GM23338 (cell line): ENCODE measurements at regions not wholly inside any gene's neighbourhood (a gene's known extent, or its start where the extent isn't known, plus 50 kb on each side); places are given as distances from the start of the nearest gene placed in this dataset.

ENCODE experiments used
- ATAC-seq: fragments of 200-7000 bp; cut with Tn5 transposase; 3 replicates; pipeline ENCODE4 v1.9.1; 2020
- DNase-seq: peaks from one replicate; pipeline ENCODE4 v3.0.0-alpha.2; 2015; ENCODE audit warnings: low spot score
- H2AFZ ChIP-seq: fragments of 200-600 bp; sonication (generic); 2 replicates; pipeline ENCODE4 v1.8.0; 2016; ENCODE audit warnings: antibody characterized with exemption, mild to moderate bottlenecking, moderate library complexity
- H3F3A ChIP-seq: fragments of 200-600 bp; sonication (generic); replicated peaks from 2 replicates; pipeline ENCODE4 v1.8.0; 2017; ENCODE audit warnings: antibody characterized with exemption, mixed run types, low read depth
- H3K27ac ChIP-seq: fragments of 200-600 bp; sonication (generic); 2 replicates; pipeline ENCODE4 v1.6.1; 2016; ENCODE audit warnings: low read depth
- H3K27me3 ChIP-seq: fragments of 200-600 bp; sonication (generic); 2 replicates; pipeline ENCODE4 v1.8.0; 2016; ENCODE audit warnings: mild to moderate bottlenecking, mixed run types, moderate library complexity; ENCODE audit not compliant: insufficient read depth
- H3K36me3 ChIP-seq: fragments of 200-600 bp; sonication (generic); 2 replicates; pipeline ENCODE4 v1.8.0; 2016; ENCODE audit warnings: mild to moderate bottlenecking; ENCODE audit not compliant: insufficient read depth
- H3K4me1 ChIP-seq: fragments of 200-600 bp; sonication (generic); 2 replicates; pipeline ENCODE4 v1.8.0; 2016; ENCODE audit warnings: mild to moderate bottlenecking, moderate library complexity; ENCODE audit not compliant: insufficient read depth
- H3K4me2 ChIP-seq: fragments of 200-600 bp; sonication (generic); 2 replicates; pipeline ENCODE4 v1.7.1; 2017; ENCODE audit warnings: mixed run types
- H3K4me3 ChIP-seq: fragments of 200-600 bp; sonication (generic); 2 replicates; pipeline ENCODE4 v1.6.1; 2016; ENCODE audit warnings: mixed run types
- H3K79me2 ChIP-seq: fragments of 200-600 bp; sonication (generic); replicated peaks from 2 replicates; pipeline ENCODE4 v1.8.0; 2017; ENCODE audit warnings: mild to moderate bottlenecking; ENCODE audit not compliant: insufficient read depth
- H3K9me2 ChIP-seq: fragments of 200-600 bp; sonication (generic); 2 replicates; pipeline ENCODE4 v1.8.0; 2017; ENCODE audit not compliant: insufficient read depth
- H4K20me1 ChIP-seq: fragments of 200-600 bp; sonication (generic); replicated peaks from 2 replicates; pipeline ENCODE4 v1.8.0; 2017; ENCODE audit warnings: mild to moderate bottlenecking; ENCODE audit not compliant: insufficient read depth
- H3K27ac Mint-ChIP-seq: 2 replicates; pipeline ENCODE4 v1.8.0; 2020; ENCODE audit warnings: inconsistent platforms, mild to moderate bottlenecking, moderate library complexity, mixed read lengths
- H3K27me3 Mint-ChIP-seq: 3 replicates; pipeline ENCODE4 v1.8.0; 2022; ENCODE audit warnings: low read depth, mild to moderate bottlenecking, moderate library complexity, mixed read lengths, inconsistent platforms; ENCODE audit not compliant: insufficient read depth, poor library complexity
- H3K36me3 Mint-ChIP-seq: 3 replicates; pipeline ENCODE4 v1.8.0; 2021; ENCODE audit warnings: low read depth, mild to moderate bottlenecking, inconsistent platforms, moderate library complexity, mixed read lengths
- H3K4me1 Mint-ChIP-seq: 3 replicates; pipeline ENCODE4 v1.8.0; 2020; ENCODE audit warnings: mild to moderate bottlenecking, inconsistent platforms, mixed read lengths
- H3K4me3 Mint-ChIP-seq: 3 replicates; pipeline ENCODE4 v1.8.0; 2021; ENCODE audit warnings: moderate library complexity, mild to moderate bottlenecking, inconsistent platforms, mixed read lengths
- H3K9me3 Mint-ChIP-seq: 3 replicates; pipeline ENCODE4 v1.8.0; 2020; ENCODE audit warnings: moderate library complexity, mild to moderate bottlenecking, inconsistent platforms, mixed read lengths
- CREB1 ChIP-seq: fragments of 250-450 bp; sonication (Bioruptor Pico); IDR thresholded peaks from 2 replicates; pipeline ENCODE4 v1.5.0; 2020; ENCODE audit warnings: low read depth, mild to moderate bottlenecking, moderate library complexity
- EZH2 ChIP-seq: fragments of 200-600 bp; sonication (generic); IDR thresholded peaks from one replicate; pipeline ENCODE4 v1.8.0; 2017; ENCODE audit warnings: antibody characterized with exemption, mild to moderate bottlenecking, low read depth; ENCODE audit not compliant: unreplicated experiment
- EZH2phosphoT487 ChIP-seq: fragments of 200-600 bp; sonication (generic); IDR thresholded peaks from one replicate; pipeline ENCODE4 v1.8.1; 2018; ENCODE audit warnings: antibody characterized with exemption; ENCODE audit not compliant: unreplicated experiment
- JUNB ChIP-seq: IDR thresholded peaks from one replicate; pipeline ENCODE4 v1.6.1; 2016; ENCODE audit warnings: antibody characterized with exemption; ENCODE audit not compliant: unreplicated experiment
- NANOG ChIP-seq: IDR thresholded peaks from 2 replicates; pipeline ENCODE4 v1.6.1; 2016; ENCODE audit warnings: antibody characterized with exemption, borderline replicate concordance
- POLR2AphosphoS5 ChIP-seq: IDR thresholded peaks from 2 replicates; pipeline ENCODE4 v1.6.1; 2016; ENCODE audit warnings: antibody characterized with exemption, low read depth
- REST ChIP-seq: IDR thresholded peaks from one replicate; pipeline ENCODE4 v1.6.1; 2018; ENCODE audit warnings: antibody characterized with exemption; ENCODE audit not compliant: unreplicated experiment
- STAT1 ChIP-seq: IDR thresholded peaks from one replicate; pipeline ENCODE4 v1.6.1; 2016; ENCODE audit warnings: antibody characterized with exemption; ENCODE audit not compliant: unreplicated experiment
- ZNF114 ChIP-seq: fragments of 250-450 bp; sonication (Bioruptor Pico); IDR thresholded peaks from 2 replicates; pipeline ENCODE4 v1.5.0; 2020; ENCODE audit warnings: mild to moderate bottlenecking, moderate library complexity
- ZNF331 ChIP-seq: fragments of 250-450 bp; sonication (Bioruptor Pico); IDR thresholded peaks from 2 replicates; pipeline ENCODE4 v1.5.0; 2020; ENCODE audit warnings: low read depth, mild to moderate bottlenecking, moderate library complexity
- ZNF462 ChIP-seq: fragments of 250-450 bp; sonication (Bioruptor Pico); IDR thresholded peaks from 2 replicates; pipeline ENCODE4 v1.5.0; 2020; ENCODE audit warnings: mild to moderate bottlenecking, moderate library complexity
- TF ChIP-seq, protein P1 (sequence below): IDR thresholded peaks from 2 replicates; pipeline ENCODE4 v1.6.1; 2016; ENCODE audit warnings: antibody characterized with exemption
- TF ChIP-seq, protein P2 (sequence below), 2 experiments: fragments of 200-600 bp in 1 of 2; sonication (generic) in 1 of 2; conservative IDR thresholded peaks; 2 replicates each; pipeline versions ENCODE4 v1.5.1 to v1.6.1; 2016 to 2017; ENCODE audit warnings: antibody characterized with exemption in 2 of 2, low read depth in 2 of 2, mild to moderate bottlenecking in 2 of 2, moderate library complexity in 1 of 2

DNA sequence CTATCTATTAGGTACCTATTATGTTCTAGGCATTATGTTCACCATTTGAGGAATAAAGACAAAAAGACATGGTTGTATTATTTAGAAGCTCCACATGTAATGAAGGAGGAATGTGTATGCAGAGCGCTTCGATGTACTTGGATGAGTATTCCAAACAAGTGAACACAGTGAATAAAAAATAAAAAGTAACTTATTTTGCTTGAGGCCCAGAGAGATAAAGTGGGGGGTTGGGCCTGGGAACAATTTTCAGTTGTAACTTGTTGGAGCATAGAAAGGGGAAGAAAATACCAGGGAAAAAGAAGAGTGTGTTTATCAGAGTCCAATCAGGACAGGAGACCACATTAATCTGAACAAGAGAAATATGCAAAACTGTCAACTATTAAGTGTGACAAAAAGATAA lies 445.7 kb upstream of the BCHE start:
- no peaks in the 10 kb centered on the region for H4K20me1 ChIP-seq
- no peak overlapping the region for H3K27ac ChIP-seq
- Mint-ChIP-seq H3K4me3 (no peak overlapping the region), H3K27ac (no peak overlapping the region), H3K36me3 (no peaks in the 10 kb centered on the region), H3K27me3 (peaks cover 2% of the 10 kb centered on the region), H3K4me1 (peaks cover 3% of the 10 kb centered on the region; the same call in 2 of the 3 replicates), H3K9me3 (no peaks in the 10 kb centered on the region)
- H3K36me3 ChIP-seq, result no peaks in the 10 kb centered on the region
- no peaks in the 10 kb centered on the region for H3F3A ChIP-seq
- no peaks in the 10 kb centered on the region for H3K4me1 ChIP-seq
- ATAC-seq (no peak), DNase-seq (no peak)
- H2AFZ ChIP-seq, result no peak overlapping the region
- no peaks in the 10 kb centered on the region for H3K27me3 ChIP-seq
- no peak overlapping the region for H3K4me3 ChIP-seq
- no peak overlapping the region for H3K4me2 ChIP-seq
- TF ChIP-seq, protein P1, sequence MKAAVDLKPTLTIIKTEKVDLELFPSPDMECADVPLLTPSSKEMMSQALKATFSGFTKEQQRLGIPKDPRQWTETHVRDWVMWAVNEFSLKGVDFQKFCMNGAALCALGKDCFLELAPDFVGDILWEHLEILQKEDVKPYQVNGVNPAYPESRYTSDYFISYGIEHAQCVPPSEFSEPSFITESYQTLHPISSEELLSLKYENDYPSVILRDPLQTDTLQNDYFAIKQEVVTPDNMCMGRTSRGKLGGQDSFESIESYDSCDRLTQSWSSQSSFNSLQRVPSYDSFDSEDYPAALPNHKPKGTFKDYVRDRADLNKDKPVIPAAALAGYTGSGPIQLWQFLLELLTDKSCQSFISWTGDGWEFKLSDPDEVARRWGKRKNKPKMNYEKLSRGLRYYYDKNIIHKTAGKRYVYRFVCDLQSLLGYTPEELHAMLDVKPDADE, result no peak
- no peak for TF ChIP-seq EZH2phosphoT487
- no peak for TF ChIP-seq REST
- TF ChIP-seq, protein P2, sequence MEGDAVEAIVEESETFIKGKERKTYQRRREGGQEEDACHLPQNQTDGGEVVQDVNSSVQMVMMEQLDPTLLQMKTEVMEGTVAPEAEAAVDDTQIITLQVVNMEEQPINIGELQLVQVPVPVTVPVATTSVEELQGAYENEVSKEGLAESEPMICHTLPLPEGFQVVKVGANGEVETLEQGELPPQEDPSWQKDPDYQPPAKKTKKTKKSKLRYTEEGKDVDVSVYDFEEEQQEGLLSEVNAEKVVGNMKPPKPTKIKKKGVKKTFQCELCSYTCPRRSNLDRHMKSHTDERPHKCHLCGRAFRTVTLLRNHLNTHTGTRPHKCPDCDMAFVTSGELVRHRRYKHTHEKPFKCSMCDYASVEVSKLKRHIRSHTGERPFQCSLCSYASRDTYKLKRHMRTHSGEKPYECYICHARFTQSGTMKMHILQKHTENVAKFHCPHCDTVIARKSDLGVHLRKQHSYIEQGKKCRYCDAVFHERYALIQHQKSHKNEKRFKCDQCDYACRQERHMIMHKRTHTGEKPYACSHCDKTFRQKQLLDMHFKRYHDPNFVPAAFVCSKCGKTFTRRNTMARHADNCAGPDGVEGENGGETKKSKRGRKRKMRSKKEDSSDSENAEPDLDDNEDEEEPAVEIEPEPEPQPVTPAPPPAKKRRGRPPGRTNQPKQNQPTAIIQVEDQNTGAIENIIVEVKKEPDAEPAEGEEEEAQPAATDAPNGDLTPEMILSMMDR (conservative IDR thresholded peaks at IDR 0.05; ENCODE audit: low read depth in 2 of 2), result no peak
- TF ChIP-seq ZNF114 (CRISPR knock-in tag), result no peak
- TF ChIP-seq ZNF331, result no peak
- no peak for TF ChIP-seq STAT1
- TF ChIP-seq POLR2AphosphoS5, result no peak
- no peak for TF ChIP-seq JUNB
- no peak for TF ChIP-seq EZH2
- TF ChIP-seq CREB1 (CRISPR knock-in tag), result no peak
- TF ChIP-seq ZNF462 (CRISPR knock-in tag), result no peak
- no peak for TF ChIP-seq NANOG
- H3K79me2 ChIP-seq, result no peaks in the 10 kb centered on the region
- H3K9me2 ChIP-seq, result no peaks in the 10 kb centered on the region
